ENCODE measurements at regions not wholly inside any gene's neighbourhood (a gene's known extent, or its start where the extent isn't known, plus 50 kb on each side); places are given as distances from the start of the nearest gene placed in this dataset.

DNA sequence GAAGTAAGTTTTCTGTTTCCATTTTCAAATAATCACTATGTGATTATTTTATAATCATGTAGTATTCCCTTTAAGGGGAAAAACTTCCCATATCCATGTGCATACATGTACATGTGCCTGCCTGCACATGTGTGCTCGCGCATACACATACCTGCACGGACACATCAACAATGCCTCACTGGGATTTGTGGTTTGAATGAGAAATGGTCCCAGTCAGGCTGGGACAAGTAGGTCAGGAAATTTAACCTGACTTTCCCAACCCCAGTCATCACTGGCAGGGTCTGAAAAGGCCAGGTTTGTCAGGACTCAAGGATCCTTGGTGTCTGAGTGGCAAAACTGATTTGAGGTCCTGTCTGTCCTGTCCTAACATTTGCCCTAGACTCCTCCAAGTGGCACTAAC lies 109.3 kb upstream of the MRPS22 start:
- no peak for TF ChIP-seq POLR2A (IDR thresholded peaks at IDR 0.05)
- TF ChIP-seq, protein P1, sequence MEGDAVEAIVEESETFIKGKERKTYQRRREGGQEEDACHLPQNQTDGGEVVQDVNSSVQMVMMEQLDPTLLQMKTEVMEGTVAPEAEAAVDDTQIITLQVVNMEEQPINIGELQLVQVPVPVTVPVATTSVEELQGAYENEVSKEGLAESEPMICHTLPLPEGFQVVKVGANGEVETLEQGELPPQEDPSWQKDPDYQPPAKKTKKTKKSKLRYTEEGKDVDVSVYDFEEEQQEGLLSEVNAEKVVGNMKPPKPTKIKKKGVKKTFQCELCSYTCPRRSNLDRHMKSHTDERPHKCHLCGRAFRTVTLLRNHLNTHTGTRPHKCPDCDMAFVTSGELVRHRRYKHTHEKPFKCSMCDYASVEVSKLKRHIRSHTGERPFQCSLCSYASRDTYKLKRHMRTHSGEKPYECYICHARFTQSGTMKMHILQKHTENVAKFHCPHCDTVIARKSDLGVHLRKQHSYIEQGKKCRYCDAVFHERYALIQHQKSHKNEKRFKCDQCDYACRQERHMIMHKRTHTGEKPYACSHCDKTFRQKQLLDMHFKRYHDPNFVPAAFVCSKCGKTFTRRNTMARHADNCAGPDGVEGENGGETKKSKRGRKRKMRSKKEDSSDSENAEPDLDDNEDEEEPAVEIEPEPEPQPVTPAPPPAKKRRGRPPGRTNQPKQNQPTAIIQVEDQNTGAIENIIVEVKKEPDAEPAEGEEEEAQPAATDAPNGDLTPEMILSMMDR (IDR thresholded peaks at IDR 0.05): no peak
- Histone ChIP-seq H3K36me3 (replicated peaks in 1 of 2; ENCODE audit: insufficient read depth in 1 of 2, low read depth in 2 of 2) (no peaks in the 10 kb centered on the region), H3K4me3 (no peak overlapping the region), H3K4me1 (peaks cover 5% of the 10 kb centered on the region), H3K27ac (no peak overlapping the region), H3K9me3 (no peaks in the 10 kb centered on the region), H3K27me3 (no peaks in the 10 kb centered on the region)
- intact Hi-C loops (cut with DNase I): no loop called here
- DNase-seq (no peak), ATAC-seq (no peak)
- 67 to 94% methylated on average over 3 of the region's 3 CpGs for WGBS, 2 donors

DNA sequence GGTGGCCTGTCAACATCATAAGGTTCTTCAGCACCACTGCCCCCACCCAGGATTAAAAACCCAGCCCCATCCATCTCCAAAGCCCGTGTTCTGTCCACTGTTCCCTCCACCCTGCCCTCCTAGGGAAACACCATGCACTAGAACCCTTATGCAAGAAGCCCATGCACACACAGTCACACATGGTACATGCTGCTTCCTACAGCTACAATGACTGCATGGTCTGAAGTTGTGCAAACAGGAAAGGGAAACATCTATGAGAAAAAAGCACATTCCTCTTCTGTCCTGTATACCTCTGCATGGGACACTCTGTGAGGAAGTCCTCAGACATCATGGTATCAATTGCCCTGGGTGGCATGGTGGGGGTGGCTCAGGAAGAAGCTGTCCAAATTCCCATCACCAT lies 108.6 kb upstream of the MRPS22 start:
- no peaks in the 10 kb centered on the region for H3K27me3 ChIP-seq
- WGBS, 2 donors: 87 to 93% methylated on average over 1 of the region's 1 CpG
- H3K4me3 ChIP-seq: no peak overlapping the region
- no peak for TF ChIP-seq POLR2A (IDR thresholded peaks at IDR 0.05)
- TF ChIP-seq, protein P1 (IDR thresholded peaks at IDR 0.05): no peak
- DNase-seq (no peak), ATAC-seq (no peak)
- no peak overlapping the region for H3K27ac ChIP-seq
- no peaks in the 10 kb centered on the region for H3K36me3 ChIP-seq (replicated peaks in 1 of 2; ENCODE audit: insufficient read depth in 1 of 2, low read depth in 2 of 2)
- H3K9me3 ChIP-seq: no peaks in the 10 kb centered on the region
- H3K4me1 ChIP-seq: peaks cover 5% of the 10 kb centered on the region
- intact Hi-C loops (cut with DNase I): no loop called here

GRCh38 chr3:139236336-139236735 lies 107.5 kb upstream of the MRPS22 start:
- H3K4me1 ChIP-seq: peaks cover 5% of the 10 kb centered on the region
- DNase-seq (no peak), ATAC-seq (no peak)
- H3K27ac ChIP-seq: no peak overlapping the region
- intact Hi-C loops (cut with DNase I): no loop called here
- WGBS, 2 donors: 75 to 77% methylated on average over 3 of the region's 3 CpGs
- H3K4me3 ChIP-seq: no peak overlapping the region
- no peaks in the 10 kb centered on the region for H3K9me3 ChIP-seq
- H3K27me3 ChIP-seq: no peaks in the 10 kb centered on the region
- no peak for TF ChIP-seq POLR2A (IDR thresholded peaks at IDR 0.05)
- TF ChIP-seq, protein P1 (IDR thresholded peaks at IDR 0.05): no peak
- H3K36me3 ChIP-seq (replicated peaks in 1 of 2; ENCODE audit: insufficient read depth in 1 of 2, low read depth in 2 of 2): no peaks in the 10 kb centered on the region

GRCh38 chr3:139238281-139239030 lies 105.4 kb upstream of the MRPS22 start:
- Histone ChIP-seq H3K4me1 (peaks cover 5% of the 10 kb centered on the region), H3K9me3 (no peaks in the 10 kb centered on the region), H3K27me3 (no peaks in the 10 kb centered on the region), H3K27ac (no peak overlapping the region), H3K36me3 (replicated peaks in 1 of 2; ENCODE audit: insufficient read depth in 1 of 2, low read depth in 2 of 2) (no peaks in the 10 kb centered on the region), H3K4me3 (no peak overlapping the region)
- 84 to 89% methylated on average over 11 to 12 of the region's 12 CpGs for WGBS, 2 donors
- intact Hi-C loops (cut with DNase I): no loop called here
- TF ChIP-seq, protein P1 (IDR thresholded peaks at IDR 0.05): no peak
- no peak for TF ChIP-seq POLR2A (IDR thresholded peaks at IDR 0.05)
- DNase-seq (no peak), ATAC-seq (no peak)

- Histone ChIP-seq H3K4me3 (no peak overlapping the region), H3K4me1 (peaks cover 5% of the 10 kb centered on the region), H3K27me3 (no peaks in the 10 kb centered on the region), H3K9me3 (no peaks in the 10 kb centered on the region), H3K27ac (no peak overlapping the region), H3K36me3 (replicated peaks in 1 of 2; ENCODE audit: insufficient read depth in 1 of 2, low read depth in 2 of 2) (no peaks in the 10 kb centered on the region)
- intact Hi-C loops (cut with DNase I): no loop called here
- DNase-seq (no peak), ATAC-seq (no peak)
- no peak for TF ChIP-seq POLR2A (IDR thresholded peaks at IDR 0.05)
- TF ChIP-seq, protein P1 (IDR thresholded peaks at IDR 0.05): no peak
Observed at GRCh38 chr3:139239550-139239949, 104.3 kb upstream of the MRPS22 start.
